C4-2B (cell line): ENCODE measurements at regions not wholly inside any gene's neighbourhood (a gene's known extent, or its start where the extent isn't known, plus 50 kb on each side); places are given as distances from the start of the nearest gene placed in this dataset.

ENCODE experiments used
- ZFX ChIP-seq: fragments of 450-650 bp; IDR thresholded peaks from 2 replicates; pipeline ENCODE4 v1.6.1; 2017
- TF ChIP-seq, protein P1 (sequence below): fragments of 450-650 bp; conservative IDR thresholded peaks from 2 replicates; pipeline ENCODE4 v1.5.1; 2017; ENCODE audit warnings: mild to moderate bottlenecking

DNA sequence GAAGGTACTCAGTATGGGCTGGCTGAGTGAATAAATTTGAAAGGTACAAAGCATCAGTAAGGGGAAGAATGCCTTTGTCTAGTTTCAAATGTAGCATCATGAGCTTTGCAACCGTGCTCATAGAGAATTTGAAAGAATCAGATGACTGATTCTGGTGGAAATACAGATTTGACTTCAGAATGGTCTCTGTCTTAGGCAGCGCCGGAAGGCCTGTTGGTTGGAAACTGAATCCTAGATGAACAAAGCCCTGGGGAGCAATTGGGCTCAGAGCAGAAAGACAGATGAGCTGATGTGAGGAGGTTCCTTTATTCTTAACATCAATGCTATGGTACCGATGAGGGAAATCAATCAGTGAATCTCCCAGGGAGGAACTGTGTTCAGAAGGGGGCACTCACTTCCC is 137.3 kb downstream of the SNAPC1 start:
- TF ChIP-seq, protein P1, sequence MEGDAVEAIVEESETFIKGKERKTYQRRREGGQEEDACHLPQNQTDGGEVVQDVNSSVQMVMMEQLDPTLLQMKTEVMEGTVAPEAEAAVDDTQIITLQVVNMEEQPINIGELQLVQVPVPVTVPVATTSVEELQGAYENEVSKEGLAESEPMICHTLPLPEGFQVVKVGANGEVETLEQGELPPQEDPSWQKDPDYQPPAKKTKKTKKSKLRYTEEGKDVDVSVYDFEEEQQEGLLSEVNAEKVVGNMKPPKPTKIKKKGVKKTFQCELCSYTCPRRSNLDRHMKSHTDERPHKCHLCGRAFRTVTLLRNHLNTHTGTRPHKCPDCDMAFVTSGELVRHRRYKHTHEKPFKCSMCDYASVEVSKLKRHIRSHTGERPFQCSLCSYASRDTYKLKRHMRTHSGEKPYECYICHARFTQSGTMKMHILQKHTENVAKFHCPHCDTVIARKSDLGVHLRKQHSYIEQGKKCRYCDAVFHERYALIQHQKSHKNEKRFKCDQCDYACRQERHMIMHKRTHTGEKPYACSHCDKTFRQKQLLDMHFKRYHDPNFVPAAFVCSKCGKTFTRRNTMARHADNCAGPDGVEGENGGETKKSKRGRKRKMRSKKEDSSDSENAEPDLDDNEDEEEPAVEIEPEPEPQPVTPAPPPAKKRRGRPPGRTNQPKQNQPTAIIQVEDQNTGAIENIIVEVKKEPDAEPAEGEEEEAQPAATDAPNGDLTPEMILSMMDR: no peak
- no peak for TF ChIP-seq ZFX
